Fibroblast of the aortic adventitia (primary cell): ENCODE measurements at regions not wholly inside any gene's neighbourhood (a gene's known extent, or its start where the extent isn't known, plus 50 kb on each side); places are given as distances from the start of the nearest gene placed in this dataset.

Experiments used
- DNase-seq: peaks from one replicate; pipeline ENCODE4 v3.0.0-alpha.2; 2010; ENCODE audit warnings: low read depth
- H3K4me3 ChIP-seq: 2 replicates; pipeline ENCODE4 v1.5.1; 2011; ENCODE audit warnings: low read depth, mild to moderate bottlenecking, control low read depth, low read length, moderate library complexity
- TF ChIP-seq, protein P1 (sequence below): IDR thresholded peaks from 2 replicates; pipeline ENCODE4 v1.5.1; 2011; ENCODE audit warnings: mild to moderate bottlenecking, low read length, control low read depth, inconsistent platforms; ENCODE audit not compliant: insufficient read depth

DNA sequence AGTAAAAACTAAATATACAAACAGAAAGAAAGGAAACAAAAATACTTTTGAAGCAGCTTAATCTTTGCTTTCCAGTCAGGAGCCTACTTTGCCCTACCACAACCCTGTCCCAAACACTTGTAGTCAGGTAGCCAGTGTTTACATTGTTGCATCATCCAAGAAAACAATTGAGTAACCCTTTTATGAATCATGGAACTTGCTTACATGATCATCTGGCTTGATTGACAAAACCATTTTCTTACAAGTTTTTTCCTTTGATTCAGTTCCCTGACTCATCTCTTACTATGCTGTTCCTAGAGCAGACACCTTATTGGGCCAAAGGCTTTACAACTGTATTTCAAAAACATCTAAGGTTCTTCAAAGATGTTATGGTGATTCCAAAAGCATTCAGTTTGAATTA lies 740.1 kb downstream of the KLHL13 start:
- no peak overlapping the region for H3K4me3 ChIP-seq
- DNase-seq, result no peak
- TF ChIP-seq, protein P1, sequence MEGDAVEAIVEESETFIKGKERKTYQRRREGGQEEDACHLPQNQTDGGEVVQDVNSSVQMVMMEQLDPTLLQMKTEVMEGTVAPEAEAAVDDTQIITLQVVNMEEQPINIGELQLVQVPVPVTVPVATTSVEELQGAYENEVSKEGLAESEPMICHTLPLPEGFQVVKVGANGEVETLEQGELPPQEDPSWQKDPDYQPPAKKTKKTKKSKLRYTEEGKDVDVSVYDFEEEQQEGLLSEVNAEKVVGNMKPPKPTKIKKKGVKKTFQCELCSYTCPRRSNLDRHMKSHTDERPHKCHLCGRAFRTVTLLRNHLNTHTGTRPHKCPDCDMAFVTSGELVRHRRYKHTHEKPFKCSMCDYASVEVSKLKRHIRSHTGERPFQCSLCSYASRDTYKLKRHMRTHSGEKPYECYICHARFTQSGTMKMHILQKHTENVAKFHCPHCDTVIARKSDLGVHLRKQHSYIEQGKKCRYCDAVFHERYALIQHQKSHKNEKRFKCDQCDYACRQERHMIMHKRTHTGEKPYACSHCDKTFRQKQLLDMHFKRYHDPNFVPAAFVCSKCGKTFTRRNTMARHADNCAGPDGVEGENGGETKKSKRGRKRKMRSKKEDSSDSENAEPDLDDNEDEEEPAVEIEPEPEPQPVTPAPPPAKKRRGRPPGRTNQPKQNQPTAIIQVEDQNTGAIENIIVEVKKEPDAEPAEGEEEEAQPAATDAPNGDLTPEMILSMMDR, result no peak

DNA sequence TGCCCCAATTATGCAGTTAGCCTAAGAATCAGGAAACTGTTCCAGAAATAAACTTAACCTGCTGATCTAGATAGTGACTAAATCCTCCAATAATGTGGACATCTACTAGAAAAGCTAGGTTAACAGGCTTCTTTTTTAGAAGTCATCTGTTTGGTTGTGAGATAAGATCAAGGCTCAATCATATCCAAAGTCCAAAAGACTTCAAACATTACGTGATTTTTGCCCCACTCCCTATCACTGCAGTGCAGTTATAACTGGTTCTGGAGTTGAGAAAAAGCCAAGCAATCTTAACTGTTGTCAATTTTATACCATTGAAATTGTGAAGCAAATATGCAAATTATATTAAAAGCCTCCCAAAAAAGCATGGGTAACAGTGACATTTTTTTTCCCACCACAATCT lies 781.4 kb downstream of the KLHL13 start:
- H3K4me3 ChIP-seq, result no peak overlapping the region
- DNase-seq, result no peak
- TF ChIP-seq, protein P1, result no peak

DNA sequence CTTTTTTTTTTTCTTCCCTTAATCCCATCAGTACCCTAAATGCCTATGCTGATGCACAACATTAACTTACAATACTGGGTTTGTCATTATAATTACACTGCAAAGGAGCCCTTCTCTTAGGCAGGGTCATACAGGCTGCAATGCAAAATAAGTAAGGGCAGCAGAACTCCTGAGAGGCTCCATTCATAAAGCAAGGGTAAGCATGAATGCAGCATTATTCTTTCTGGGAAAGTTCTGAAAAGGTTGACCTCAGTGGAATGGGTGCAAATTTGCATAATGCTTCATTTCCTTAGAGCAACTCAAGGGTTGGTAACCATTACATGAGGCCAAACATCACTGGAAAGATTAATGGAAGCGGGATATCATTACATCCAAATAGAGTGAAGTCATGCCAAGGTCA lies 789.2 kb downstream of the KLHL13 start:
- TF ChIP-seq, protein P1, result no peak
- no peak for DNase-seq
- no peak overlapping the region for H3K4me3 ChIP-seq

DNA sequence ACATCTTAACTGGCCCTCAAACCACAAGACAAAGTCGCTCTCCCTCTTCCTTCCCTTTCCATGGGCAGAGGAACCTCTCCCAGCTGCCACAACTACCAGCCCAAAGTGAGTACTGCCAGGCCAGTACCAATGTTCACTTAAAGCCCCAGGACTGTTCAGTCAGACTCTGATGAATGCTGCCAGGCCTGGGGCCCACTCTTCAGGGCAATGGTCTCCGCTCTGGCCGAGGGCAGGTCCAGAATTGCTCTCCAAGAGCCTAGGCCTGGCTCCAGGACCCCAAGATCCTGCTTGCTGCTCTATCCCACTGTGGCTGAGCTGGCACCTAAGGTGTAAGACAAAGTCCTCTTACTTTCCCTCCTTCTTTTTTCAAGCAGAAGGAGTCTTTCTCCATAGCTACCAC lies 790.9 kb downstream of the KLHL13 start:
- H3K4me3 ChIP-seq, result no peak overlapping the region
- TF ChIP-seq, protein P1, result no peak
- no peak for DNase-seq

DNA sequence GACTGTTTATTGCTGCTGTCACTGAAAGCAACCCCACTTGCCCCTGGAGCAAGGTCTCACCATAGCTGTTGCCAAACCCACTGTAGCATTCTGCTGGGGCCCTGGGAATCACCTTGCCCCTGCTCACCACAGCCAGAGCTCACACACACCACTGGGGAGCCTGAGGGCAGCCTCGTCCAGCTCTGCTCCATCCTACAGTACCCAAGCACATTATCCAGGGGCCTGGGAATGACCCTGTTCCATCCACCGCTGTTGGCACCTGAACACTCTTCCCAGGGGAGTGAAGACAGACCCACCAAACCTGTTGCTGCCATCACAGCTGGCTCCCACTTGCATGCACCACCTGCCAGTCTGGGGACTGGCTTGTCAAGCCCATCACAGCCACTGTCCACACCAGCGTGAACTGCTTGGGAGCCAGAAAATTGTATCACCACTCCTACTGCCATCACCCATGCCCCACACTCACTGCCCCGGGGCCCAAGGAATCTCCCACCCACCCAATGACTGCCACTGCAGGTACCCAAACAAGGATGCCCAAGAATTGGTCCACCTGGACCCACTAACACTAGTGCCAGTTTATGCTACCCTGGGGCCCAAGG lies 811.3 kb downstream of the KLHL13 start:
- no peak for DNase-seq
- TF ChIP-seq, protein P1, result no peak
- no peak overlapping the region for H3K4me3 ChIP-seq

DNA sequence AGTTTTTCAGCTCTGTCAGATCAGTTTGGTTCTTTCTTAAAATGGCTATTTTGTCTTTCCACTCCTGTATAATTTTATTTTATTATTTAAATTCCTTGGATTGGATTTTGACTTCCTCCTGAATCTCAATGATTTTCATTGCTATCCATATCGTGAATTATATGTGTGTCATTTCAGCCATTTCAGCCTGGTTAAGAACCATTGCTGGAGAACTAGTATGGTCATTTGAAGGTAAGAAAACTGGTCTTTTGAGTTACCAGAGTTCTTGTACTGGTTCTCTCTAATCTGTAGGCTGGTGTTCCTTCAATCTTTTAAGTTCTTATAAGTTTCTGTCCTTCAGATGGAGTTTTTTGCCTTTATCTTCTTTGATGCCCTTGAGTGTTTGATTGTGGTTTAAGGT lies 815.5 kb downstream of the KLHL13 start:
- TF ChIP-seq, protein P1, result no peak
- no peak for DNase-seq
- no peak overlapping the region for H3K4me3 ChIP-seq

DNA sequence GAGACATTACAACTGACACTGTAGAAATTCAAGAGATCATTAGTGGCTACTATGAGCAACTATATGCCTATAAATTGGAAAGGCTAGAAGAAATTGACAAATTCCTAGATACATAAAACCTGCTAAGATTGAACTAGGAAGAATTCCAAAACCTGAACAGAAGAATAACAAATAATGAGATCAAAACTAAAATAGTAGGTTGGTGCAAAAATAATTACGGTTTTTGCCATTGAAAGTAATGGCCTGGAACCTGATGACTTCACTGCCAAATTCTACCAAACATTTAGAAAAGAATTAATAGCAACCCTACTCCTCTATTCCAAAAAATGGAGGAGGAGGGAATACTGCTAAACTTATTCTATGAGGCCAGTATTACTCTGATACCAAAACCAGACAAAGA lies 824.9 kb downstream of the KLHL13 start:
- TF ChIP-seq, protein P1, result no peak
- DNase-seq, result no peak
- H3K4me3 ChIP-seq, result no peak overlapping the region
